ENCODE measurements at regions not wholly inside any gene's neighbourhood (a gene's known extent, or its start where the extent isn't known, plus 50 kb on each side); places are given as distances from the start of the nearest gene placed in this dataset.

DNA sequence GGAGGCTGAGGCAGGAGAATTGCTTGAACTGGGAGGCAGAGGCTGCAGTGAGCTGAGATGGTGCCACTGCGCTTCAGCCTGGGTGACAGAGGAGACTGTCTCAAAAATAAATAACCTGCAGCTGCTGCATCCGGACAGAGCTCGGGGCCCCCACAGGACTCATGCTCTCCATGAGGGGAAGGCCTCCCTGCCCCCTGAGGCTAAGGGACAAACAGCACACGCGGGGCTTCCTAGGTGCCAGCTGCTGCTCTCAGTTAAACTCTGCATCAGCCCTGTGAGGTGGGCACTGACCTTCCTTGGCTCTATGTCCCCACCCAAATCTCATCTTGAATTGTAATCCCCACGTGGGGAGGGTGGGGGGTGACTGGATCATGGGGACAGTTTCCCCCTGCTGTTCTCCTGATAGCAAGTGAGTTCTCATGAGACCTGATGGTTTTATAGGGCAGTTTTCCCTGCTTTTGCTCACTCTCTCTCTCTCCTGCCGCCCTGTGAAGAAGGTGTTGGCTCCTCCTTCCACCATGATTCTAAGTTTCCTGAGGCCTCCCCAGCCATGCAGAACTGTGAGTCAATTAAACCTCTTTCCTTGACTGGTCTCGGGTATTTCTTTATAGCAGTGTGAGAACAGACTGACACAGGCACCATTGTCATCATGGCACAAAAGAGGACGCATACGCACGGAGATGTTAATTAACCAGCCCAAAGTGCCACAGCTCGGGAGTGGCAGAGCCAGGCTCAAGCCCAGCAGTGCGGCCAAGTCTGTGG lies 49.9 kb upstream of the TAF1B start:
- in situ Hi-C loops (cut with HindIII; ENCODE audit: low pct_ligation_motif_present, low sequenced_read_pairs), result no loop called here
- H3K4me3 ChIP-seq (ENCODE audit: low read depth, low read length), result no peak overlapping the region

More for the DNA sequence above, 49.9 kb upstream of the TAF1B start:
- no peak for TF ChIP-seq CTCF (IDR thresholded peaks at IDR 0.05; ENCODE audit: low read depth, low read length, missing control alignments)
- Histone ChIP-seq H3K36me3 (replicated peaks) (no peaks in the 10 kb centered on the region), H3K27ac (no peak overlapping the region), H3K27me3 (replicated peaks) (no peaks in the 10 kb centered on the region)
- DNase-seq, result no peak
